ENCODE measurements at regions not wholly inside any gene's neighbourhood (a gene's known extent, or its start where the extent isn't known, plus 50 kb on each side); places are given as distances from the start of the nearest gene placed in this dataset.

- Mint-ChIP-seq H3K36me3 (ENCODE audit: low read depth) (no peaks in the 10 kb centered on the region), H3K9me3 (peaks cover 2% of the 10 kb centered on the region), H3K27me3 (peaks cover 20% of the 10 kb centered on the region), H3K4me1 (no peaks in the 10 kb centered on the region), H3K27ac (no peak overlapping the region), H3K4me3 (no peak overlapping the region)
- POLR2A ChIA-PET: no interaction called here
- ATAC-seq (ENCODE audit: low read depth) (no peak), DNase-seq (no peak)
- intact Hi-C loops (cut with micrococcal nuclease): no loop called here
- CTCF ChIA-PET: no interaction called here
- TF ChIP-seq CTCF (IDR thresholded peaks at IDR 0.05): no peak
Observed at GRCh38 chr21:36647279-36648093, 51.4 kb upstream of the SIM2 start.

All from activated B cell treated with CpG ODN at 0.5 μM for 24 hours (primary cell).